Lower leg skin (tissue), 4 donors: ENCODE measurements at regions not wholly inside any gene's neighbourhood (a gene's known extent, or its start where the extent isn't known, plus 50 kb on each side); places are given as distances from the start of the nearest gene placed in this dataset.

Source experiments
- DNase-seq, 2 donors: peaks; one replicate each; pipeline ENCODE4 v3.0.0-alpha.2; 2019; ENCODE audit warnings: low spot score in 2 of 2
- H3K4me3 ChIP-seq: fragments of 200-600 bp; sonication (generic); 2 replicates; pipeline ENCODE4 v1.5.1; 2017; ENCODE audit warnings: mild to moderate bottlenecking, low read depth; ENCODE audit not compliant: poor library complexity, severe bottlenecking
- POLR2A ChIP-seq, 2 donors: fragments of 450-650 bp; IDR thresholded peaks; one replicate each; pipeline ENCODE4 v1.6.1; 2016 to 2017; ENCODE audit warnings: antibody characterized with exemption in 2 of 2, mild to moderate bottlenecking in 1 of 2, moderate library complexity in 1 of 2
- WGBS, 2 donors: methylation state at CpG; one replicate each; pipeline ENCODE4 v1.1.5; 2018; 5-methylcytosine and 5-hydroxymethylcytosine counted together
- intact Hi-C: fragments of 100-400 bp; cut with DNase I; formaldehyde crosslinking; loops from one replicate; pipeline ENCODE4 v1.15.0; 2023; ENCODE audit warnings: low total_unique reads
- TF ChIP-seq, protein P1 (sequence below), 3 donors: fragments of 450-650 bp; IDR thresholded peaks; one replicate each; pipeline ENCODE4 v1.5.1; 2016; ENCODE audit warnings: antibody characterized with exemption in 3 of 3, mild to moderate bottlenecking in 3 of 3, moderate library complexity in 2 of 3

GRCh38 chr5:163366757-163367156, 70.6 kb upstream of the CCNG1 start:
- intact Hi-C loops: no loop called here
- no peak for DNase-seq
- TF ChIP-seq POLR2A (IDR thresholded peaks at IDR 0.05): no peak
- TF ChIP-seq, protein P1, sequence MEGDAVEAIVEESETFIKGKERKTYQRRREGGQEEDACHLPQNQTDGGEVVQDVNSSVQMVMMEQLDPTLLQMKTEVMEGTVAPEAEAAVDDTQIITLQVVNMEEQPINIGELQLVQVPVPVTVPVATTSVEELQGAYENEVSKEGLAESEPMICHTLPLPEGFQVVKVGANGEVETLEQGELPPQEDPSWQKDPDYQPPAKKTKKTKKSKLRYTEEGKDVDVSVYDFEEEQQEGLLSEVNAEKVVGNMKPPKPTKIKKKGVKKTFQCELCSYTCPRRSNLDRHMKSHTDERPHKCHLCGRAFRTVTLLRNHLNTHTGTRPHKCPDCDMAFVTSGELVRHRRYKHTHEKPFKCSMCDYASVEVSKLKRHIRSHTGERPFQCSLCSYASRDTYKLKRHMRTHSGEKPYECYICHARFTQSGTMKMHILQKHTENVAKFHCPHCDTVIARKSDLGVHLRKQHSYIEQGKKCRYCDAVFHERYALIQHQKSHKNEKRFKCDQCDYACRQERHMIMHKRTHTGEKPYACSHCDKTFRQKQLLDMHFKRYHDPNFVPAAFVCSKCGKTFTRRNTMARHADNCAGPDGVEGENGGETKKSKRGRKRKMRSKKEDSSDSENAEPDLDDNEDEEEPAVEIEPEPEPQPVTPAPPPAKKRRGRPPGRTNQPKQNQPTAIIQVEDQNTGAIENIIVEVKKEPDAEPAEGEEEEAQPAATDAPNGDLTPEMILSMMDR (IDR thresholded peaks at IDR 0.05): no peak
- no peak overlapping the region for H3K4me3 ChIP-seq

GRCh38 chr5:163369776-163370385, 67.5 kb upstream of the CCNG1 start:
- WGBS, 2 donors: 76 to 80% methylated on average over 1 of the region's 1 CpG
- DNase-seq: no peak
- intact Hi-C loops: no loop called here
- no peak for TF ChIP-seq POLR2A (IDR thresholded peaks at IDR 0.05)
- TF ChIP-seq, protein P1 (IDR thresholded peaks at IDR 0.05): no peak
- H3K4me3 ChIP-seq: no peak overlapping the region

- intact Hi-C loops: no loop called here
- H3K4me3 ChIP-seq: no peak overlapping the region
- 80 to 81% methylated on average over 2 of the region's 2 CpGs for WGBS, 2 donors
- no peak for DNase-seq
- TF ChIP-seq, protein P1 (IDR thresholded peaks at IDR 0.05): no peak
- TF ChIP-seq POLR2A (IDR thresholded peaks at IDR 0.05): no peak
These were observed 63.8 kb upstream of the CCNG1 start for GRCh38 chr5:163373436-163374084.

GRCh38 chr5:163377982-163378381, 59.4 kb upstream of the CCNG1 start:
- TF ChIP-seq, protein P1 (IDR thresholded peaks at IDR 0.05): no peak
- TF ChIP-seq POLR2A (IDR thresholded peaks at IDR 0.05): no peak
- 79 to 80% methylated on average over 6 of the region's 6 CpGs for WGBS, 2 donors
- intact Hi-C loops: no loop called here
- H3K4me3 ChIP-seq: no peak overlapping the region
- DNase-seq: no peak

GRCh38 chr5:163379298-163380155, 57.9 kb upstream of the CCNG1 start:
- intact Hi-C loops: no loop called here
- H3K4me3 ChIP-seq: no peak overlapping the region
- no peak for DNase-seq
- WGBS, 2 donors: 77 to 78% methylated on average over 7 of the region's 7 CpGs
- TF ChIP-seq, protein P1 (IDR thresholded peaks at IDR 0.05): no peak
- no peak for TF ChIP-seq POLR2A (IDR thresholded peaks at IDR 0.05)
